Dermis blood vessel endothelial cell (primary cell): ENCODE measurements at regions not wholly inside any gene's neighbourhood (a gene's known extent, or its start where the extent isn't known, plus 50 kb on each side); places are given as distances from the start of the nearest gene placed in this dataset.

Experiments used
- DNase-seq: peaks from one replicate; pipeline ENCODE4 v3.0.0; 2010

DNA sequence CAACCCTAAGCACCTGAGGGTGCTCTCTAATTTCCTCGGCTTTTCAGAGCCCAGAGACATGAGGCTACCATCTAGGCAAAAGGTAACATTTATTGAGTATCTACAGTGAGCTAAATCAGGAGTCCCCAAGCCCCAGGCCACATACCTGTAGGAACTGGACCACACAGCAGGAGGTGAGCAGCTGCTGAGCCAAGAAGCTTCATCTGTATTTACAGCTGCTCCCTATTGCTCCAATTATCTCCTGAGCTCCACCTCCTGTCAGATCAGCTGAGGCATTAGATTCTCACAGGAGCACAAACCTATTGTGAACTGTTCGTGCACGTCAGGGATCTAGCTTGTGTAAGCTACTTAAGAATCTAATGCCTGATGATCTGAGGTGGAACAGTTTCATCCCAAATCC, 70.2 kb downstream of the RND3 start:
- DNase-seq = no peak

- no peak for DNase-seq
Observed at GRCh38 chr2:150415022-150415421, 72.4 kb downstream of the RND3 start.

- DNase-seq = no peak
Observed at GRCh38 chr2:150413910-150414309, 73.6 kb downstream of the RND3 start.

GRCh38 chr2:150413366-150413765, 74.1 kb downstream of the RND3 start:
- DNase-seq = no peak

DNA sequence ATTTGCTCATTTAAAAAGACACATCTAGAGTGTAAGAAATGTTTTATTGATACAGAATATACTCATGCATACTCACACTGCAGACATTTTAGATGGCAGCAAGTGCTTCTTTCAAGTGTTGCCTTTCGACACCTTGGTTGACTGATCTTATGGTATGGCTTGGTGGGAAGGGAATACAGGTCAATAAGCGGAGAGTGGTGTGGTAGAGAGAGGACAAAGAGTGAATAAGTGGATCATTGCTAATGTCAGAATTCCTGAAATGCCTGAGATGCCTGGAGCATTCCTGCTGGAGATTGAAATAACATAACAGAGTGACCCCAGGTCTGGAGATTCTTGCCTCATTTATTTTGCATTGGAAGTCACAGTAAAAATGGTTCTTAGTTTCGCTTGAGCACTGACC, 76.7 kb downstream of the RND3 start:
- DNase-seq = peak; percentile 84

- peak; percentile 29 for DNase-seq
Observed at GRCh38 chr2:150409196-150409595, 78.3 kb downstream of the RND3 start.

- no peak for DNase-seq
Observed at GRCh38 chr2:150404147-150404546, 83.3 kb downstream of the RND3 start.

DNA sequence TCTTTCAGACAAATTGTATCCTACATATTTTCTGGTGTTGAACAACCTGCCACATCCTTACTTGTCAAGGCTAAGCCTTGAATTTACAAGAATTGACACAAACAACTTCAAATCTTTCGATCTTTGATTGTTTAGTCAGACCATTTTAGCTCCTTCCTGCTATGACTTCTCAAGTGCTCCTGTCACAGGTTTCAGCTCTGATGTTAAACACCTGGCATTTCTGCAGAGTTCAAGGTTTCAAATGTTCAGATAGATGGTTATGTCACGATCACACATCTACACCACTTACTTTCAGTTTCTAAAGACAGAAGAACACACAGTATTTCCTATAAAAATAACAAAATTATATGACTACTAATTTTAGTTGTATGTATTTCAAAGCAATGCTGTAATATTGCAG, 84.0 kb downstream of the RND3 start:
- peak; percentile 11 for DNase-seq

DNA sequence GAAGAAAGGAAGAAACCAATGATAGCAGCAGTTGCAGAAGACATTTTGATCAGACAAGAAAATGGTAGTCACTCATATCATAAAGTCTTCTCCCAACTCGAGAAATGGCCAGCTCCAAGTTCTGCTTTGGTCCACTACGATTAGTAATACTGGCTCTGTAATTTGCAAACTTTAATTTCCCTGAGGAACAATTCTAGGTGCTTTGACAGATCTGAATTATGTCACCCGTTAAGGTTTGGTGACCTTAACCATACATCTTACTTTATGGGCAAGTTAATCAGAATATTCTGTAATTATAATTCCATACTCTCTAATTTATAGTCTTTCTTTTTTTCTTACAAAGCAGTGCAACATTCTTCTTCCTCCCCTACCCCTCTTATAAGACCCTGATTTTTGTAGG, 84.5 kb downstream of the RND3 start:
- DNase-seq = no peak

DNA sequence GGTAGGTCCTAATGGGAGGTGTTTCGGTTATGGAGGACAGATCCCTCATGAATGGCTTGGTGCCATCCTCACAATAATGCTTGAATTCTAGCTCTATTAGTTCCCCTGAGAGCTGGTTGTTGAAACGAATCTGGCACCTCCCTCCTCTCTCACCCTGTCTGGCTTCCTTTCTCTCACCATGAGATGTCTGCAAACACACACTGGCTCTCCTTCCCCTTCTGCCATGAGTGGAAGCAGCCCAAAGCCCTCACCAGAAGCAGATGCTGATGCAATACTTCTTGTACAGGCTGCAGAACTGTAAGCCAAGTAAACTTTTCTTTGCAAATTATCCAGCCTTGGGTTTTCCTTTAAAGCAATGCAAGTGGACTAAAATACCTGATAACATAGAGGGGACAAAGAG, 86.6 kb downstream of the RND3 start:
- DNase-seq = no peak

GRCh38 chr2:150392614-150393013, 94.9 kb downstream of the RND3 start:
- no peak for DNase-seq

DNA sequence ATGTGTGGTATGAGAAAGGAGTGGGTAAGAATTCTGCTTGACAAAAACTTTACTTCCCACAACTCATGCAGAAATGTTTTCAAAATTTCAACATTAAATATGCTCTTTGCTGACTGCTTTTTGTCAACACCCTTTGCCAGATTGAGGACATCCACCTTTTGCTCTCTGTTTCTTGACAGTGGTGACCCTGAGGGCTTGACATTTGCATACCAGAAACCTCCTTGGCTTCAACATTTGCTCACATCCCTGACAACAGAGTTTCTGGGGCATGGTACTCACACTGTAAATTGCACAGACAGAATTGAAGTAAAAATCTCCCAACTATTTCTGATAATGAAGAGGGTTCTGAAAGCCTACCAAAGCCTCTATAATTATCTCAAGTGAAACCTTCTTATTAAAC, 95.7 kb downstream of the RND3 start:
- no peak for DNase-seq

DNA sequence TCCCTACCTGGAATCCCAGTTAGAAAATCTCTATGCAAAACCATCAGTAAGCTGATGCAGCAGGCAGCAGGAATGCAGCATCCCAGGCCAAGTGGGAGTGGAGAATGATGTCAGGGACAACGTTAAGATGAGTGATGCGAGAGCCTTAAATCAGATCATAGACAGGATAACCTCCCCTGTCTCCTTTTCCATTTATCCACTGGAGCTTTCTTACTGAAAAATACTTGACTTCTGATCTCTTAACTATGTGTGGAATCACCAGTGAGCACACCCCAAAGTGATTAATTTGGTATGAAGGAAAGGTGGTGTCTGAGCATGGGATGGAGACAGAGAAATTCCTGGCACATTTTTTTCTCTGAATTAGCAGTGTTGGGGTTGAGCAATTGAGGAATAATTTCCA, 98.0 kb downstream of the RND3 start:
- DNase-seq = no peak

DNA sequence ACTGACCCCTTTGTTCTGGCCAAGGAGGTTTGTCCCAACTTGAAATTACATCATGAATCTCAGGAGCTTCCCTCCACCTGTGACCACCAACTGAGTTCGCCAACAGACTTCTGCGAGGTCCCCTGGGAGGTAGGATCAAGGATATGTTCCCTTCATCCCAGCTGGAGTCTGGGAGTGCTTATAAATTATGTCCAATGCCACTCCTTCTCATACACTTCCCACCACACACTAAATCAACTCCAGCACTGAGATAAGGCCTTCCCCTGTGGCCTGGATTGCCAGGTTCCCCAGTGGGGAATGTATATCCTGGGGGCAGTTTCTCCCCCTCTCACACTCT, 99.2 kb downstream of the RND3 start:
- DNase-seq = no peak

DNA sequence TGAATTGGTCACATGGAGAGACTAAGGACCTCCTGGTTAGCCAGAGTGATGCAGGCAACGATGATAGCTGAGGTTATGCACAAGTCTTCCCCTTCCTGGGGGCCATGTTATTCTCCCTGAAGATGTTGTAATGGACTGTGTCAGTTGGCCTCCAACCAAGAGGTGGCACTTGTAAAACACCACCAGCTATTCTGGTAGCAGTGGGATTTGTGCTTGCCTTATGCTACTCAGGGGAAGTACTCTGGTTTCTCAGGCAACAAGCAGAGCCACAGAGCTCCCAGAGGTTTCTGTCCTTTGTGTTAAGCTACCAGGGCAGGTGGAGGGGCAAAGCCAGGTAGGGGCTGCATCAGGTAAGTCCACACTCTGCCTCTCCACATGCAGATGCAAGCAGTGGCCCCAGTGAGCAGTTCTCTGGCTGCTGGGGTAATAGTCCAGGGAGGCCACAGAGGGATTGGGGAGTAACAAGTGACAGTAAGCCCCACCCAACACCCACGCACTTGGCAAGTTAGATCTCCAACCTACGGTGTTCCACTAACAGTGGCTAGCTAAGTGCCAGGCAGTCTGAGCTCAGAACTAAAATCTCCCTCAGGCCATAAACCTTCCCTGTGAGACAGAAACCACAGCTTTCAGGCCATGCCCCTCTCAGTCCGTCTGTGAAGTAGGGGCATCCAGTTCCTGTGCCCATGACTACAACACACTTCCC, 99.7 kb downstream of the RND3 start:
- DNase-seq = no peak

- DNase-seq = no peak
Observed at GRCh38 chr2:150385211-150385610, 102.3 kb downstream of the RND3 start.

GRCh38 chr2:150383587-150383986, 103.9 kb downstream of the RND3 start:
- no peak for DNase-seq

DNA sequence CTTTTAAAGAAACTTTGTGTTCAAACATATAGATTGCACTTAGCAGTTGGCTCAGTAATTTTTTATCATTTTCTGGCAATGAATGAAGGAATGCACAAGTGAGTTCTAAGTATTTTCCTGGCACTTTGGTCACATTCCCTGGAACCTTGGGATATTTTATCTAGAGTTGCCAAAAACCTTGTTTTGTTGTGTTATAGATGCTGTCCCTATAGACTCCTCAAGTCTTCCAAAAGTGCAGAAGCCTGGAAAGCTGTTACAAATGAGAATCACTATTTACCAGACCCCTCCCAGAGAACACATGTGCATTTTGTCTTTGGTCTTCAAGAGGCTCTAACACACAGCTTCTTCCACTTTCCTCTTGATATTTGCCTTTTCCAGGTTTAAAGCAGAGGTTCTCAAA, 108.3 kb downstream of the RND3 start:
- no peak for DNase-seq

- DNase-seq = no peak
Observed at GRCh38 chr2:150378686-150379085, 108.8 kb downstream of the RND3 start.

DNA sequence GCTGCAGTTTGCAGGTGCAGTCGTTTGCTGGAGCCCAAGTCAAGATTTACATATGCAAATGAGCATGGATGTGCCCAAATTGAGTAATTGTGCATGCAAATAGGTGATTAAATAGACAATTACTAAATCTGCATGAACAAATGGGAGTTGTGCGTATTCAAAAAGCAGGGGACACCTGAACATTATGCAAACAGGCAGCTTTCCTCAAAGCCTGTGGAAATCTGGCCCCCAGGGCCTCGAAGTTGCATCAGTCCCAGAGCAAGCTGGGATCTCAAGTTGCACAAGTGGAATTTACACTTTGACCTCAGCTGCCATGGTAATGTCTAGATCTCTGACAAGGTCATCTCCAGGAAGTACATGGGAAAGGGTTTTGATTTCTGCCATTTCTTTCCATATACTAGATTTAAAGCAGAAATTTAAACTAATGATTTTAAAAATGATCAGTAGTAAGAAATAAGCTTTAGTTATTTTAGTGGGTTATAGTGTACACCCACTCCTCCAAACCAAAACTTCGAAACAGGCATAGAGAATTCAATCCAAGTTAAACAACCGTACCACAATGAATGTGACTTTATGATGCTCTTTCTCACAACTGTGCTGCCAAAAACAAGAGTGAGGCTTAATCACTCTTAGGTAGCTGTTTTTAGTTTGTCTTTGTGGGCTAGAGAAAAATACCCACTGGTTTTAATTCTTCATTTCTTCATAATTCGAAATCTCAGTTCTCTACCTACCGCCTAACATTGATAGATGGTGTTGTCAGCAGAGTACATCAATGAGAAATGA, 110.7 kb downstream of the RND3 start:
- no peak for DNase-seq

GRCh38 chr2:150375333-150375732, 112.1 kb downstream of the RND3 start:
- no peak for DNase-seq

DNA sequence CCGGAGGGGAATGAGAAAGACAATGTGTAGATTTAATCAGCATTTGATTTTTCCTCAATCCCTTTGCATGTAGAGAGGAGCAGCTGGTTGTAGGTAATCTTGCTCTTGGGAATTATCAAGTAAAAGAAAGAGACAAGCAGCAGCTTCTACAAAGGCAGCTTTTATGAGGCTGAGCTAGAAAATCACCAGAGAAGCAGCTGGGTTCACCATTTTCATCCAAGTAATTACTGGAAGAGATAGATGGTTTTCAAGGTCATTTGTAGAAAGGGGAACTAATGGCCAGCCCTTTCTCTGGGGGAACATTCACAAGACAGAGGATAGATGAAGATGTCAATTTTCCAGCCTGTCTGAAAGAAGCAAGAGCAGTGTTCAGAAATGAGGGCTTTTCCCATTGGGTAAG, 113.0 kb downstream of the RND3 start:
- DNase-seq = no peak

DNA sequence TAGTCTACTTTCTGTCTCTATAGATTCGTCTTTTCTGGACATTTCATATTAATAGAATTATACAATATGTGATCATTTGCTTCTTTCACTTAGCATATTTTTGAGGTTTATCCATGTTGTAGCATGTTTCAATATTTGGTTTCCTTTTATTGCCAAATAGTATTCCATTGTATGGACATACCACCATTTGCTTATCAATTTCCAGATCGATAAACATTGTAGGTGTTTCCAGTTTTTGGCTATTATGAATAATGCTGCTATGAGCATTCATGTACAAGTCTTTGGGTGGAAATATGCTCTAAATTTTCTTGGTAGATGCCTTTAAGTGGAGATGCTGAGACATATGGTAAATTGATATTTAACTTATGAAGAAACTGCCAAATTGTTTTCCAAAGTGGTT, 114.1 kb downstream of the RND3 start:
- DNase-seq = no peak

DNA sequence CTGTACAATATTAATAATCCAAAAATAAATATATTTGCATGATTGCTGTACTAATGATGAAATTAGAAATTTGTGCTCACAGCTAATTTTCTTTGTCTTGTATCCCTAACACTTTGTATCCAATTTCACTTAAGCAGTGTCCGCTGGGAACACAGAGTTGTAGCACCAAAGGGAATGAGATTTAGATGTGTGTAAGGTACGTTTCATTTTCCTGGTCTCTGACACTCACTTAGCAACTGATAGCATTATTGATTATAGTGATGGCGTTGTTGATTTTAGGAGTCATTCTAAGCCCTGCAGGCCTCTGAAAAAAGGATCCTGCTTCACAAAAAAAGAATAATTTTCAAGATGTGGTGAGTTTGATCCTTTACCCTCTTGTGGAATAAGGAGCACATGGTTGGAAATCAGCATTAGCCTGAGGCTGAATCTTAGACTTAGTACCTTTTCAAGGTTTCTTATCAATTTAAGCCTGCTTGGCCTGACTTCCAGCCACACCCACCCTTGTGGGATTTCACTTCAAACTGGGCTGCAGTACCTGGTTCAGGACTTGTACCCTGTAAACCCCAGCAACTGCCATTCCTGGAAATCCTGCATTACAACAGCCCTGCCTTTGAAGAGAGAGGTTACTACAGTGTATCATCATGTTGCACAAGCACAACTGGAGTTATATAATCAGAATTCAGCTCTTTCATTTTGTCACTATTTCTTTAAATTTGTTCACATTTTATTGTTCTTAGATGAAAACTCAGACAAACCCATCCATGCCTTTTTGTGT, 116.2 kb downstream of the RND3 start:
- DNase-seq = no peak
